ENCODE measurements at regions not wholly inside any gene's neighbourhood (a gene's known extent, or its start where the extent isn't known, plus 50 kb on each side); places are given as distances from the start of the nearest gene placed in this dataset.

DNA sequence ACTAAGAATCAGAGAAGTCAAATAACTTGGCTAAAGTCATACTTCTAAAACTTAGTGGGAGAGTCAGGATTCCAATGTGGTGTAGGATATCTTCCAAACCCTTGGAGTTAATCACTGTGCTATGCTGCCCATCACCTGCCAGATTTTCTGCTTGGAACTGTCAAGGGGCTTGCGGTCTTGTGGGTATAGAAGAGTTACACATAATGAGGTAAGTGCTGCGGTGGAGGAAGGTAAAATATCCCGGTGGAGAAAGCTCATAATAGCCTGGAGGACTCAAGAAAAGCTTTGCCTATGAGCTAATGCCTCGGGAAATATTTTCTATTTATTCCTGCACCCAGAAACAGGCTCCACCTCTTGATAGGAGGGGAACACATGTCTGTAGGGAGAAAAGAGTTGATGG, 195.6 kb downstream of the UTP18 start:
- Mint-ChIP-seq H3K4me1 (ENCODE audit: low read depth) (no peaks in the 10 kb centered on the region), H3K4me3 (ENCODE audit: low read depth) (no peak overlapping the region), H3K27ac (no peak overlapping the region), H3K36me3 (ENCODE audit: insufficient read depth) (peaks cover 3% of the 10 kb centered on the region), H3K9me3 (ENCODE audit: low read depth) (peaks cover 9% of the 10 kb centered on the region), H3K27me3 (no peaks in the 10 kb centered on the region)
- TF ChIP-seq, protein P1, sequence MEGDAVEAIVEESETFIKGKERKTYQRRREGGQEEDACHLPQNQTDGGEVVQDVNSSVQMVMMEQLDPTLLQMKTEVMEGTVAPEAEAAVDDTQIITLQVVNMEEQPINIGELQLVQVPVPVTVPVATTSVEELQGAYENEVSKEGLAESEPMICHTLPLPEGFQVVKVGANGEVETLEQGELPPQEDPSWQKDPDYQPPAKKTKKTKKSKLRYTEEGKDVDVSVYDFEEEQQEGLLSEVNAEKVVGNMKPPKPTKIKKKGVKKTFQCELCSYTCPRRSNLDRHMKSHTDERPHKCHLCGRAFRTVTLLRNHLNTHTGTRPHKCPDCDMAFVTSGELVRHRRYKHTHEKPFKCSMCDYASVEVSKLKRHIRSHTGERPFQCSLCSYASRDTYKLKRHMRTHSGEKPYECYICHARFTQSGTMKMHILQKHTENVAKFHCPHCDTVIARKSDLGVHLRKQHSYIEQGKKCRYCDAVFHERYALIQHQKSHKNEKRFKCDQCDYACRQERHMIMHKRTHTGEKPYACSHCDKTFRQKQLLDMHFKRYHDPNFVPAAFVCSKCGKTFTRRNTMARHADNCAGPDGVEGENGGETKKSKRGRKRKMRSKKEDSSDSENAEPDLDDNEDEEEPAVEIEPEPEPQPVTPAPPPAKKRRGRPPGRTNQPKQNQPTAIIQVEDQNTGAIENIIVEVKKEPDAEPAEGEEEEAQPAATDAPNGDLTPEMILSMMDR (IDR thresholded peaks at IDR 0.05; ENCODE audit: unreplicated experiment), result no peak
- no peak for DNase-seq (ENCODE audit: low spot score, unreplicated experiment)

DNA sequence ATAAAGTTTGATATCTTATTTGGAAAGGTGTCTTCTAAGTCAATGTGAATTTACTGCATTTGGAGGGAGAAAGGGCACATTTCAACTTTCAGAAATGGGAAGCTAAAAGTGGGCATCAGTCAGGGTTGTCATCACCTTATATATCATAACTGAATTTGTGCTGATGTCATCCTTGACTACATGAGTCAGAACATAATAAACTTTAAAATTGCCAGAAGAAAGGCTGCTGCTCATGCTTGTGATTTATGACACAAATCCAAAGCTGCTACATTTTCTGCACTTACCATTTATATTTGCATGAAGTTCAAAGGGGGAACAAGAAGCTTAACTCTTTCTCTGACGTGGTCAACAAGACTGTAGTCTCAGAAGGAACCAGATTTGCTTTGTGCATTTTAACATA, 196.6 kb downstream of the UTP18 start:
- Mint-ChIP-seq H3K27me3 (no peaks in the 10 kb centered on the region), H3K4me3 (ENCODE audit: low read depth) (no peak overlapping the region), H3K4me1 (ENCODE audit: low read depth) (no peaks in the 10 kb centered on the region), H3K27ac (no peak overlapping the region), H3K9me3 (ENCODE audit: low read depth) (peaks cover 4% of the 10 kb centered on the region), H3K36me3 (ENCODE audit: insufficient read depth) (no peaks in the 10 kb centered on the region)
- no peak for DNase-seq (ENCODE audit: low spot score, unreplicated experiment)
- TF ChIP-seq, protein P1 (IDR thresholded peaks at IDR 0.05; ENCODE audit: unreplicated experiment), result no peak

DNA sequence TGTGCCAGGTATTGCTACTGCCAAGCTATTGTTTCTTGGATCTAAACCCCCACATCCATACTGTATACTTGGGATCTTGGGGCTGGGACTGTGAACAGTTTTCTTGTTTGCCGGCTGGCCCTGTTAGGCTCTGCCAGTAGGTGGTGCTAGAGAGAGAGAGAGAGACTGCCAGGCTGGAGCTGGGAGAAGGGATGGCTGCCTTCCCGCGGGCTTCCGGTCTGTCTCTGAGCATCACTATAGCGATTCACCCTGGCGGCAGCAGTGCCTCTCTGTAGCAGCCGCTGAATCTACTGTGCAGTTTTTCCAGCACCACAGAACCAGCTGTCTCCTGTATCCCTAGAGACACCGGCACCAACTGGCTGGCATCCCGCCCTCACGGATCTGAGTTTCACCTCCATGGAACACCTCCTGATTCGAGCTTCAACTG, 201.2 kb downstream of the UTP18 start:
- Mint-ChIP-seq H3K9me3 (ENCODE audit: low read depth) (no peaks in the 10 kb centered on the region), H3K27me3 (peaks cover 6% of the 10 kb centered on the region), H3K4me1 (ENCODE audit: low read depth) (no peaks in the 10 kb centered on the region), H3K4me3 (ENCODE audit: low read depth) (no peak overlapping the region), H3K36me3 (ENCODE audit: insufficient read depth) (no peaks in the 10 kb centered on the region), H3K27ac (no peak overlapping the region)
- TF ChIP-seq, protein P1 (IDR thresholded peaks at IDR 0.05; ENCODE audit: unreplicated experiment), result peak; percentile 71
- DNase-seq (ENCODE audit: low spot score, unreplicated experiment), result peak; percentile 37

DNA sequence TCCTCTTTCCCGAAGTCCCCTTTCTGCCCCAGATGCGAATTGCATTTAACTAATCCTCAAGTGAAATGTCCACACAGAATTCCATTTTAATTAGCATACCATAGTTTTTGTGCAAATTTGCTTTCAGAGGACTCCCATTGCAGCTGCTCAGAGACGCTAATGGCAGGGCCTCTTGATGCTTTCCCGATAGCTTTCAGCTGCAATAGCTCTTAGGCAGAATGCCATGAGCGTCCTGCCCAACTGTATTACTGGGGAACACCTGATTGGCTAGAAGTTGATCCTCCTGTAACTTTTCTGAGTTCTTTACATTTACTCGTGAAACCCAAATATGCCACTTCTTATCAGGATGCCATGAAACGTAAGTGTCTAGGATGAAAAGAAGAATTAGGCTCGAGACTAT, 203.0 kb downstream of the UTP18 start:
- no peaks in the 10 kb centered on the region for H3K9me3 Mint-ChIP-seq (ENCODE audit: low read depth)
- no peak overlapping the region for H3K4me3 Mint-ChIP-seq (ENCODE audit: low read depth)
- DNase-seq (ENCODE audit: low spot score, unreplicated experiment), result no peak
- TF ChIP-seq, protein P1 (IDR thresholded peaks at IDR 0.05; ENCODE audit: unreplicated experiment), result no peak
- no peaks in the 10 kb centered on the region for H3K36me3 Mint-ChIP-seq (ENCODE audit: insufficient read depth)
- H3K4me1 Mint-ChIP-seq (ENCODE audit: low read depth), result no peaks in the 10 kb centered on the region
- no peak overlapping the region for H3K27ac Mint-ChIP-seq
- H3K27me3 Mint-ChIP-seq, result peaks cover 10% of the 10 kb centered on the region

DNA sequence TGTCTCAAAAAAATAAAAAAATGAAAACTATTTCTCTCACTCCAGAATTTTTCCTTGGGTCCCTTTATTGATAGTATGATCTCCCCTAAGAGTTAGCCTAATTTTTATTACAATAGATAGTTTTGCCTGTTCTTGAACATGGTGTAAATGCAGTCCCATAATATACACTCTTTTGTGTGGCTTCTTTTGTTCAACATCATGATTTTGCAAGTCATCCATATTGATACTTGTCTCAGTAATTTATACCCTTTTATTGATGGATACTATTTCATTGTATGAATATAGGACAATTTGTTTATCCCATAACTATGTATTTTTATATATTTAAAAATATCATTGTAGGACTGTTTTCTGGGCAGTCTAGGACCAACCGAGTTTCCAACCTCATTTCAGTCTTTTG, 207.0 kb downstream of the UTP18 start:
- TF ChIP-seq, protein P1 (IDR thresholded peaks at IDR 0.05; ENCODE audit: unreplicated experiment), result no peak
- DNase-seq (ENCODE audit: low spot score, unreplicated experiment), result no peak
- H3K4me3 Mint-ChIP-seq (ENCODE audit: low read depth), result no peak overlapping the region
- H3K4me1 Mint-ChIP-seq (ENCODE audit: low read depth), result no peaks in the 10 kb centered on the region
- H3K27me3 Mint-ChIP-seq, result peaks cover 15% of the 10 kb centered on the region
- H3K27ac Mint-ChIP-seq, result no peak overlapping the region
- no peaks in the 10 kb centered on the region for H3K36me3 Mint-ChIP-seq (ENCODE audit: insufficient read depth)
- H3K9me3 Mint-ChIP-seq (ENCODE audit: low read depth), result no peaks in the 10 kb centered on the region
